HCEC 1CT (cell line): ENCODE measurements at regions not wholly inside any gene's neighbourhood (a gene's known extent, or its start where the extent isn't known, plus 50 kb on each side); places are given as distances from the start of the nearest gene placed in this dataset.
"Not testable (repeated sequence)": the region's sequence is repeated elsewhere in the genome, so short reads cannot be mapped to it uniquely, and the experiment has no call there.

Source experiments
- DNase-seq: peaks from one replicate; pipeline ENCODE4 v3.0.0-alpha.2; 2017

DNA sequence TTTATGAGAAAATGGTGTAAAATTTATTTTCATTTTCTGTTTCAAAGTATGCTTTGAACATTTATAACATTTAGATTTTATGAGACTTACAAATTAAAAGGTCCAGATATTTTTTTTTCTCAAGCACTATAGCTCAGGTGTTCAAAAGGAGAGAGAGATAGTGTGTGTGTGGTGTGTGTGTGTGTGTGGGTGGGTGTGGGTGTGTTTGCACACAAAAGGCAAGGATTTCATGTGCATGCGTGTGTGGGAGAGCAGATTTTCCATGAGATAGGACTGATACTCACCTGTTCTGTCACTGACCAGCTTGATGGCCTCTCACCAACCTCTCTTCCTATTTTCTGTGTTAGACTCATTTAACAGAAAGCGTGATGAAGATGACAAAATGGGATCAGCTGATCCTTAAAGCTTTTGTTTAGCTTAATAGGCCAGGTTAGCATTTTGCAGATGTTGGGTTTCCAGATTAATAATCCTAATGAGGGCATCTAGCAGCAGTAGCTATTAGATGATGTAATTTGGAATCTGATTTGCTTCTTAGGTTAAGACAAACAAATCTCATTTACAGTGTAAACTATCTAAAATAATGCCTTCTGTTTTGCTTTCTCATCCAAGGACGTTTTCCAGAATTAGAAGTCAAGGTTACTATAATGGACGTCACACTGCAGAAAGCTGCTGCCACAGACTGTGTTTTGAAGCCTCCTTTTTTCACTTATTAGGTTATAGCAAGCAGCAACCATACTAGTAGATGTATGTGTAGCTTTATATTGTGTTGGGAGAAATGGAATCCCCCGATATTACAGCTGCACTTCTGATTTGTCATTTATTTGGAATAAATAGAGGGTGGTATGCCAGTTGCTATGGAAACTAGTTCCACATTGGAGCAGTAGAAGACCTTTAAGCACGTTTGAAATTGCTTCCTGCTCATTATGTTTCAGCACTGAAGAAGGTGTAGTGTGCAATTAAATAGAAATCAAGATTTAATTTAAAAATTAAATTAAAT, 355.6 kb downstream of the TAF11L14 start:
- no peak for DNase-seq

DNA sequence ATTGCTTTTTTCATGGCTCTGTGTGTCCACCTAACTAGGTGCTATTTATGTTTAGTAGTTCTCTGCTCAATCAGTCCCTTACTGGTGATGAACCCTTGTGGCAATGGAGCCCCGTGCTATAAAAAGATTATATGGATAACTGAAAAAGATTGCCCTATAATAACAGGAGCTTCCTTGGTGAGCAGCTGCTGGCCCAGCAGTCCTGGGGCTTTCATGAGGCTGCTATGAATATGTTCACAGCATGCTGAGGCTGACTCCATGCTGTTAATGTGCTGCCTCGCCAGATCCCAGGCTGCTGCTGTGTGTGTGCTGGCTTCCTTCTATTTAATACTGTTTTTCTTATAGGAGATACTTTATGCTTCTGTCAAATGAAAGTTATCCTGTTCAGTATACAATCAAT, 357.5 kb downstream of the TAF11L14 start:
- no peak for DNase-seq

DNA sequence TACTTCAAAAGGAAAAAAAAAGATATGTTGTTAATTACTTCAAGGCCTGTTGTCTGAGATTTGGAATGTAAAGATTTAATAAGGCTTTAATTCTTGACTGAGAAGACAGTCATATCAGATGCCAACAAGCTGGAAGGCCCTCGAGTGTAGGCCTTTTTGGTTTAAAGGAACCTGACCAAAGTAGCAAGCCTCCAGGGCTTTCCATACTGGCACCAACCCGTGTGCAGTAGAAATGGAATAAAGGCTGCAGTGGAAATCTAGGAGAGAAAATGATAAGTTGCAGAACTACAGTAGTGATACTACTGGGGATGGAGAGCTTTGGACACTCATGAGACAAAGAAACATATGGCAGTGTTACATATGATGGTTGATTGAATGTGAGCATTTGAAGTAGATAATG, 358.0 kb downstream of the TAF11L14 start:
- DNase-seq, result no peak

DNA sequence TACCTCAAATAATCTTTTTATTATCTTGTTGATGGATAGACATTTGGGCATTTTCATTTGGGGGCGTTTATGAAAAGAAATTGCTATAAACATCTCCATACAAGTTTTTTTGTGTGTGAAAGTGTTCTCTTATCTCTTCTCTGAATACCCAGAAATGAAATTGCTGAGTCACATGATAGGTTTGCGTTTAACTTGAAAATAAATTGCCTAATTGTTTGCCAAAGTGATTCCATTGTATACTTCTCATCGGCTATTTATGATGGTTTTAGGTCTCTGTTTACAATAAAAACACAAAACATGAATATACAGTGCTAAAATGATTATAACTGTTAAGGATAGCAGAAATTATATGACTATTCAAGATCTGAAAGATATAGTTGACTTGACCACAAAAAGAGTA, 361.7 kb downstream of the TAF11L14 start:
- no peak for DNase-seq

DNA sequence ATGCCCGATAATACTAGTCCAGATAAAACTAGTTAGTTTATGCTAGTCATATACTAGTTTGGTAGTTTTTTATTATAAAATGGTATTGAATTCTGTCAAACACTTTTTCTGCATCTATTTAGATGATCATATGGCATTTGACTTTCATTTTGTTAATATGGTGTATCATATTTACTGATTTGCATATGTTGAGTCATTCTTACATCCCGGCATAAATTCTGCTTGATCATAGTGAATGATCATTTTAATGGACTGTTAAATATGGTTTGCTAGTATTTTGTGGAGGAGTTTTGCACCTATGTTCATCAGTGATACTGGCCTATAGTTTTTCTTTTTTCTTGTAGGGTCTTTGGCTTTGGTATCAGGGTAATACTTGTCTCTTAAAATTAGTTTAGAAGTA, 365.6 kb downstream of the TAF11L14 start:
- DNase-seq, result no peak

DNA sequence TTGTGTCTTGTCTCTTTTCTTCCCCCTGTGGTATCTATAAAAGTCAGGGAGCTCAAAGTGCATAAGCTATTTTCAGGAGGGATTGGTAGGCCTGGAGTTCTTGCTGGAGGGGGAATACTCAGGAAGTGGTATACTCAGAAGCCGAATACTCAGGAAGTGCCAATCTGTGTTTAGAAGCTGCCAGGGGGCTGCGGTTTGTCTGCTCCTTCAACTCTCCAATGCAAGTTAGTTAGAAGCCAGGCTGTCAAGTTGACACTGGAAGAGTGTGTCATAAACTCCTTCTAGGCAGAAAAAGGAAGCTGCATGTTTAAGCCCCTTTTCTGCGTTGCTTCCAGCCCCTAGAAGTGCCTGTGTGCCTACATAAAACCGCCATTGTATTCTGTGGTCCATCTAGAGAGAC, 366.5 kb downstream of the TAF11L14 start:
- DNase-seq, result no peak

DNA sequence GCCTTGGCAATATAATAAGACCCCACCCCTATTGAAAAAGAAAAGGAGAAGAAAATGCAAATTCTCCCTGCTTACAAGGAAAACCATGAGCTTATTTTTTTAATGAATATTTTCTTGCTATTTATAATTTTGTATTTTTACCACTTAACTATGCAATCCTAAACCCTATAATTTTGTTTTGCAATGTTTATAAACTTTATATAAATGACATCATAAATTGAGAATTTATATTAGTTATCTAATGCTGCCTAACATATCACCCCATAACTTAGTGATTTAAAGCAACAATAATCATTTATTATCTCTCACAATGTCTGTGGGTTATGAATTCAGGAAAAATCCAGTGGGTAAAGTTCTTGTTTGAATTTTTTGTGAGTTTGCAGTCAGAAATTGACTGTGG, 369.1 kb downstream of the TAF11L14 start:
- no peak for DNase-seq

DNA sequence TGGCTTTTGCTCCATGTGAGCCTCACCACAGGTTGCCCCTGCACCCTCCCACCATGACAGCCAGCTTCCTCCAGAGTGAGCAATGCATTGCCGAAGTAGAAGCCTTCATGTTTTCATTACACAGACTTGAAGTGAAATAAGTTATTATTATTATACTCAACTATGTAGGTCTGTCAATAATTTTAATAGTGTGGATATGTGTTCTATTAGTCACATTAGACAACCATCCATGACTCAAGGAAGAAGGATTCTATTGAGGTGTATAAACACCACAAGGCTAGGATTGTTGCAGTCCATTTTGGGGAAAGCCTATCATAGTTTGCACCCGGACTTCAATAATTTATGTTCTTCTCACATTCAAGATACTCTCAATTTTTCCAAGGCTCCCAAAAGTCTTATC, 369.5 kb downstream of the TAF11L14 start:
- DNase-seq, result no peak

DNA sequence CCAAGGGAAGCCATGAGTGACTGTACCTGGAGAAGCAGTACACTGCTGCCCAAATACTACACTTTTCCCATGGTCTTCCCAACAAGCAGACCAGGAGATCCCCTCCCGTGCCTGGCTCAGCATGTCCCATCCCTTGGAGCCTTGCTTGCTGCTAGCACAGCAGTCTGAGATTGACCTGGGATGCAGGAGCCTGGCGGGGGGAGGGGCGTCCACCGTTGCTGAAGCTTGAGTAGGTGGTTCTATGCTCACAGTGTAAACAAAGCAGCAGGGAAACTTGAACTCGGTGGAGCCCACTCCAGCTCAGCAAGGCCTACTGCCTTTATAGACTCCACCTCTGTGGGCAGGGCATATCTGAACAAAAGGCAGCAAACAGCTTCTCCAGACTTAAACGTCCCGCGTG, 372.0 kb downstream of the TAF11L14 start:
- DNase-seq, result not testable (repeated sequence)

DNA sequence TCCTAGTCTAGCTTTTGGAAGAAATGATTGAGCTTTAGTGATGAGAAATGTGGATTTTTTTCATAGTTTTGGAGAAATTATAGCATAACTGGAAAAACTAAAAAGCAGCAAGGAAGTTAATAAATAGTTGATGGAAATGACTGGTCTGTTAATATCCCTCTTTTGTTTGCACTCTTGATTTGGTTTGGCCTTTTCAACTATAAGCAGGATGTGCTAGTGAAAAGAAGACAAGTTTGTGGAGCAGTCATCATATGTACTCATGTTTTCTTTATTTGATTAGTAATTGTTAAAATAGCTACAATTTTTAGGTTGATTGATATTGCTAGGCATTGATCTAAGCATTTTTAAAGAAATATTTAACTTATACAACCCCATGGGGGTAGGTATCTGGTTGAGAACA, 374.7 kb downstream of the TAF11L14 start:
- no peak for DNase-seq

DNA sequence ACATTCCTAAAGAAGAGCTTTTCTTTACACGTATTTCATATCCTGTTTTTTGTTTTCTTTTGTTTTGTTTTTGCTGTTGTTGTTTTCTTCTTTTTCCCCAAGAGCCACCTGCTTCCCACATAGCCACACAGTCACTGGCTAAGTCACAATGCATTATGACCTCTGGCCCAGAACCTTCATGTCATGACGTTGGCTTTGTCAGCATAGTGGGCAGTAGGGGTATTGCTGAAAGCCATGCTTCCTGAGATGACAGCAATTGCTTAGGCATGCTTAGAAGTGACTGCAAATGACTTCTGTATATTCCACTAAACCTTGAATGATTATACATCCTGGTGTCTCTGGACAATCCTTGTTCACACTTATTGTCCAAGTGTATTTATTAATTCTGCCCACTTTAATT, 375.8 kb downstream of the TAF11L14 start:
- no peak for DNase-seq

DNA sequence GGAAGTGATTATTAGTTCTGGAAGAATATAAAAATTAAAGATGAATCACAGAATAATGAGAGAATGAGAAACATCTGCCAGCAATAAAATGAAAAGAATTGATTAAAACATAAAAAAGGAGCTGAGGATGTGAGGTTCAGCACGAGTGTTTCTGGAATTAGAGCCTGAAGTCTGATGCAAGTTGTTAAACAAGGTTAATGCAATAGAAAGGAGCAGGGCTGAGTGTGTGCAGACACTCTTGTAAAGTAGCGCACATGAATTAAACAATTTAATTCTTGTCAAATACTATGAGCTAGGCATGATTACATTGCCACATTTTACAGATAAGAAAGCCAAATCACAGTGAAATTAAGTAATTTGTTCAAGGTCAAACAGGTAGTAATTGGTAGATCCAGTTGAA, 384.2 kb downstream of the TAF11L14 start:
- DNase-seq, result no peak

DNA sequence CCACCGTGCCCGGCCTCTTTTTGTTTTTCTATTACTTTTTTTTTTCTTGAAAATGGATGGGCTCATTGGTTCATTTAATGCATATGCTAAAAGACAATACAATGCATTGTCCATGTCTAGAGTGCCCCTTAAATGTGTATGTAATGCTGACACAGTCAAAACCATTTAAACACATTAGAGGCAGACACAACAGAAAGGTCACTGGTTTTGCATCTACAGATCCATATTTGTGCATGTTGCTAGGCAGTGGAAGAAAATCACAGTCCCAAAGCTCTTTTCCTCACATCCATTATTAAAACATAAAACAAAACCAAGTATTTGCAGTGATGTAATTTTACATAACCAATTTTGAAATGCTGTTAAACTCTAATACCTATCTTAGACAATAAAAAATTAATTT, 389.0 kb downstream of the TAF11L14 start:
- no peak for DNase-seq

DNA sequence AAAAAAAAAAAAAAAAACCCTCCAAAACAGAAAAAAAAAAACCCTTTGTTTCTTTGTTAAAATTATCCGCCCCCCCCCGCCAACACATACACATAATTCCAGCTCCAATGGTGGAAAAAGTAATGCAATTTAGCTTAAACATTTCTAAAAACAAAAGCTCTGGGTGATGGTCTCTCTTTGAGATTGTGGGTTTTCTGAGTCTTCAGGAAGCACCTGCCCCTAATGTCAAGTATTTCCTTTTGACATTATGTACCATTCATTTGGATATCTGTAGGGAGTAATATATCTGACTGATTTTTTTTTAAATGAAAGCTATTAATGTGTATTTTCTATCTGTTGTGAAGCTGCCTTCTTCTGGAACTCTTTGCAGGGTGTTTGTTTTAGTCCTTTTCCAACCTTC, 389.7 kb downstream of the TAF11L14 start:
- no peak for DNase-seq

DNA sequence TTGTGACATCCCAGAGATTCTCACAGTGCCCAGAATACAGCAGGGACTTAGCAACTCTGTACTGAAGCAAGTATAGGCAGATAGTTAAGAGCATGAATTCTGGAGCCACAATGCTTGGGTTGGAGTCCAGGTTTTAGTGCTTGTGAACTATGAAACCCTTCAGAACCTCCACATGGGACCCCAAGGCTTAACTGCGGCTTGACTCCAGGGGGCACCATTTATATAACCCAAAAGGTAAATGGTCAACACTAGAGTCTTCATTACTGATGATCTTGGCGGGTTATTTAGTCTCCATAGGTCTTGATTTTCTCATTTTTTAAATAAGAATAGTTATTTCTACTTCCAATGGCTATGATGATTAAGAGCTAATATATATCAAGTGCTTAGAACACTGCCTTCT, 390.3 kb downstream of the TAF11L14 start:
- DNase-seq, result no peak

DNA sequence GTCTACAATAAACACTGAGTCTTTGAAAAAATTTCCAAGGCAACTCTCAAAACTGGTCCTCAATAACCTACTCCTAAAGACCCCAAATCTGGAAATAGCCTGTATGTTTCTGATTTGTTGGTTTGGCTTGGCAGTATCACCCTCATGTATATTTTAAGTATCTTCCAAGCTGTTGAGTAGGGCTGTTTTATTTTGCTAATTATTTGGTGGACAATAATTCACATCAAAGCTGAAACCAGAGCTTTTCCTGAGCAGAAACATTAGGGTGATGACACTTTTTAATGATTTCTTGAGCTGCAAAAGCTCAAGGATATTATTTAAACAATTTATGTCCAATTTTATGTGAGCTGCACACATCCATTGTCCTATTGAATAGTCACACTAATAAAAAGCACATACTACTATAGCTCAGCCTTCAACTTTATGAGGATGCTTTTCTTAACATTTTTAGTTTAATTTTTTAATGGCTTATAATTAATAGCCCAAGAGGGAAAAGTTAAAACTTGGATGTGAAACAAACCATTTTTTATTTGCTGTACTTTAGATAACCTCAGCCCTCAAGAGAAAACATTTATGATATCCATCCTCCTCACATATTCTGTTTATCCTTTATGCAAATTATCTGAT, 393.1 kb downstream of the TAF11L14 start:
- DNase-seq, result no peak

DNA sequence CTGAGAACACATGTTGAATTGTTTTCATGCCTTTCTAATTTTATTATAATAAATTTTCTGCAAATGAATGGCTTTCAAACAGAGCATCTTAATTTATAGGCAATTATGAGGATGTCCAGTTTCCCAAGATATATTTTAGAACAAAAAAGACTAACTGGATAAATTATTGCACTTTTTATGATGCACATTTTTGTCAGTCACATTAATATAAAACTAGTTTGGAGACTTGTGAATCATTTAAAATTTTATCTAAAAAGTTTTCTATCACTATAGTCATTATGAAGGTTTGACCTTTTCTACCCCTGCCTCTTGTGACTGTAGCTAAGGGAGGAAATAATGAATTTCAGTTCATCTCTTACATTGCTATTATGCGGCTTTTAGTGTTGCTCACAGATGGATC, 393.8 kb downstream of the TAF11L14 start:
- no peak for DNase-seq

DNA sequence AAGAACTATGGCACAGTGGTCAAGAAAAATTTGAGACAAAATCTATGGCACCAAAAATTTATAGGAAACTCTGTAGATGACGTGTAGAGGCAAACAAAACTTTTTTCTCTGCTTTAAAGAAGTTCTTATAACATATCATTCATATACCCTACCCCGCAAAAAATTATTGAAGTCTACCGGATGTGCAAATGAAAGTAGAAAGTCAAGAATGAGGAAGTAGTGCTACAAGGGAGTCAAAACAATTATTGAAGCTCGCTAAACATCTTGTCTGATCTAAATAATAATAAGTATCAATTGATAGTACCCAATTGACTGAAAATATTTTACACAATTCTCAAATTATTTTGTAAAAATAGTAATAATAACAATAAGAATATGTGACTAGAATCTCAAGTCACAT, 398.5 kb downstream of the TAF11L14 start:
- no peak for DNase-seq

DNA sequence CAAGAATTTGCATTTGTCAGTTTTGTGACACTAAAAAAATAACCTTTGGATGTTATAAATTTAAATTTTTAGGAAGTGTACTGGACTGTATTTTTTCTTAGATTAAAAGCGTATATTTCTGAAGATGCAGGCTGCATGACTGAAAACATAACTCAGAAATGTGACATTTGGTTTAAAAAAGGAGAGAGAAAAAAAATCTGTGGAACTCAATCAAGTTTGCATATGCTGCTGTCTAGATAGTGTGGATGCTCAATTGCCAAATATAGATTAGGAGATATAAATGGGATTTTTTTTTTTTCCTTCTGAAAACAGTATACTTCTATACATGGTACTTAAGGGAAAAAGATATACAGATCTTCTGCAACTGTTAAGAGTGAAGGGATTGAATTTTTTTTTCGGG, 402.3 kb downstream of the TAF11L14 start:
- no peak for DNase-seq

DNA sequence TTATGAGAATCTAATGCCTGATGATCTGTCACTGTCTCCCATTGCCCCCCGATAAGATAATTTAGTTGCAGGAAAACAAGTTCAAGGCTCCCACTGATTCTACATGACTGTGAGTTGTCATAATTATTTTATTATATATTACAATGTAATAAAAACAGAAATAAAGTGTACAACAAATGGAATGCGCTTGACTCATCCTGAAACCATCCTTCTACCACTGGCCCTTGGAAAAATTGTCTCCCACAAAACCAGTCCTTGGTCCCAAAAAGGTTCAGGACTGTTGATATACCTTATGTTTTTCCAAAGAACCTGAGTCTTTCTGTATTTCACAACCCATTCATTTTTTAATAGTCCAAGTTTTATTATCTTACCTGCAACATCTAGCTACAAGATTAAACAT, 403.5 kb downstream of the TAF11L14 start:
- no peak for DNase-seq

DNA sequence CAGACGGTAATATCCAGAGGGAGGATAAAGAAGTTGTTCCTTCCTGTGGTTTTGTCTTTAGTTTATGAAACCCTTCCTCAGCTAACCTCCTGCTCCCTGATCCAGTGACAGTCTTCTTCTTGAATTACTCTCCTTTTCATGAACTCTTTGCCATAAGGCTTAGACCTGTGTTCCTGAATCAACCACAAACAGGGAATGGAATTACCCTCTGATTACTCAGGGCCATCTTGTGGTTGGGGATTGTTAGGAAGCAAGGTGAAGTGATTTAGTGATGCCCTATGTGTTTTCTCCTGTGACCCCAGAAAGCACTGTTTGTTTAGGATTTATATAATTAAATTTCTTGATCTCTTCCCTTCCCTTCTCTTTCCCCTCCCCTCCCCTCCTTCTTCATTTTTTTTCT, 409.1 kb downstream of the TAF11L14 start:
- DNase-seq, result no peak

DNA sequence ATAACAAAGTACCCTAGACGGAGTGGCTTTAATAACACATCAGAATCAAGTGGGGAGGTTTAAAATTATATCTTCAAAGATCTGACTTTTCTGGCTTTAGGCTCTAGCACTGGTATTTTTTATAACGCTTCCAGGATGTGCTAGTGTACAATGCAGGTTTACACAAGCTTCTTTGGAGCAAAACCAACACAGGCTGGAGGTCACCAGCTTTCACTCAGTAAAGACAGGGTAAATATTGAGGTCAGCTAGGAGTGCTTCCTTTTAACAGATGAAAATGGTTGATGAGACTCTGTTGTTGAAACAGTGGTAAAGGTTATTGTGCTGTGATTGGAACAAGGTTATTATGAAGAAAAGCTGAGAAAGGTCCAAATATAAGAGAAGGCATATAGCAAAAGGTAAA, 414.2 kb downstream of the TAF11L14 start:
- DNase-seq, result no peak

DNA sequence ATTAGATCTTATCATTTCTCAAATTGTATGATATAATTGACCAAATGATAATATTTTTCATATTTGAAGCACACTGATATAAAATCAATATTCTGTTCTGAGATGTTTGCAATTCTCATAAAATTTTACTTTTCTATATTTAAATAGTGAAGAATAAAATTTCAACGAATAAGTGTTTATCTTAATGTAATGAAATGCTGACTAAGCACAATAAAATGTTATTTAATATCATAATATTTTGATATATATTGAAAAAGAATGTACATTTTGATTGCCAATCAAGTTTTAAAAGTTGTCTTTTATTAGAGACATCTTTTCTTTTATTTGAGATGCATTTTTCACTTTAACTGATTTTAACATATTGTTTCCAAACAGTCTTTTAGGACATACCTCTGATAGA, 416.1 kb downstream of the TAF11L14 start:
- DNase-seq, result no peak

DNA sequence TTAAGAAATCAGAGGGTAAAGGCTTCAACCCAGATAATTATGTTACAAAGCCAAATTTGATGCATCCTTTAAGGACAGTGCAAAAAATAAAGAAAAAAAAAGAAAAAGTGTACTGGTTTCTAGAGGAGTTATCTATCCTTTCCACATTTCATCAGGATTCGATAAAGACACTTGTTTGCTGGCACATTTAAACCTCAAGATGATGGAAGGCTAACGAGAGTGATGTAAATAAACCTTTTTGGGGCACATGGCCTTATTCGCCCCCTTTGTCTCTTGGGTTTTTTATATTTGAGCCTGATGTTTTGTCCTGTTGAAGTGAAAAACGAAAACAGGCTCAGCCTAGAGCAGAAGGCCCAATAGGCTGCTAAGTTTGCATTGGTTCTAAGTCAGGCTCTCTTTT, 416.5 kb downstream of the TAF11L14 start:
- DNase-seq, result no peak

DNA sequence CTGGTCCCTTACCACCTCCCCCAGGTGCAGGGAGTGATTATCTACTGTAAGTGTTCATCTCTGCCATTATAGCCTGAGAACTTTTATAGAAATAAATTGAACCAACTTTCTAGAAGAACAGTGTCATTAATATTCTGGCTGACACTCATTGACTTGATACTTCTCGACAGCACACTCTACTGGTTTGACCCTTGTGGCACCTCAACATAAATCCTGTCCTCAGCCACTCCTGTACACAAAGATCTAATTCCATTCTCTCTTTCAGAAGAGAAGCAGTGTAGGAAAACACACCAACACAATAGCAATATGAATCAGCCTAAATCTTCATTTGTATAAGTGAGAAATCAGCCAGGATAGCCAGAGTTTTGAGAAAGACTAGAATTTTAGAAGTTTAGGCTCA, 417.7 kb downstream of the TAF11L14 start:
- no peak for DNase-seq
